Cerebellar cortex (tissue), 1 donor: ENCODE measurements at regions not wholly inside any gene's neighbourhood (a gene's known extent, or its start where the extent isn't known, plus 50 kb on each side); places are given as distances from the start of the nearest gene placed in this dataset.

ENCODE experiments used
- DNase-seq: peaks from one replicate; pipeline ENCODE4 v3.0.0-alpha.2; 2015; ENCODE audit warnings: low spot score

DNA sequence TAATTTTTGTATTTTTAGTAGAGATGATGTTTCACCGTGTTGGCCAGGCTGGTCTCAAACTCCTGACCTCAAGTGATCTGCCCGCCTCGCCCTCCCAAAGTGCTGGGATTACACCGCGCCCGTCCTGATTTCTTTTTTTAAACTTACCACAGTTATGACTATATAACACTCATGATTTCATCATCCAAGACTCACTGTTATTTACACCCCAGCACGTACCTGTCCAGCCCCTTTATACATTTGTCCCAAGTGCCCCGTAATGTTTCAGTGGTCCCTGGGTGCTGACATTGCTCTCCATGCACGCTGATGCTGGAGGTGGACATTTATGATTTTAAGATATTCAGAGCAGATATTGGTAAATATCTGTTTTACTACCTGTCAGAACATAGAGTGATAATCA lies 219.9 kb upstream of the GMDS start:
- DNase-seq: no peak

DNA sequence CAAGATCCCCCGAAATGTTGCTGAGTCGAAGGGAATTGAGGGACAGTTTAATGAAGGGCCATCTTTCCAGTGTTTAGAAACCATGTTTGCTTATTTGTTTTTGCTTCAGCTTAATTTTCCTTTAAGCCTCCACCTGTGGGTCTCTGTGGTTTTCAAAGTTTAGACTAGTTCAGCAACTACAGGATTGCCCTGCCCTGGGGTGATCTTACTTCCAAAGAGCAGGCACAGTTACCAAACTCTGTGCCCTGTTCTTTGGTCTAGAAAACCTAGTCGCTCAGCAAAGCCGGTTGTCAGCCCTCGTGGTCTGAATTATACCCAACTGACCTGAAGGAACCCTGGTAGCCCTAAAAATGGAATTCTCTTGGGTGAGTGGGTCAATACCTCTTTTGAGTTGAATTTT lies 219.2 kb upstream of the GMDS start:
- no peak for DNase-seq

DNA sequence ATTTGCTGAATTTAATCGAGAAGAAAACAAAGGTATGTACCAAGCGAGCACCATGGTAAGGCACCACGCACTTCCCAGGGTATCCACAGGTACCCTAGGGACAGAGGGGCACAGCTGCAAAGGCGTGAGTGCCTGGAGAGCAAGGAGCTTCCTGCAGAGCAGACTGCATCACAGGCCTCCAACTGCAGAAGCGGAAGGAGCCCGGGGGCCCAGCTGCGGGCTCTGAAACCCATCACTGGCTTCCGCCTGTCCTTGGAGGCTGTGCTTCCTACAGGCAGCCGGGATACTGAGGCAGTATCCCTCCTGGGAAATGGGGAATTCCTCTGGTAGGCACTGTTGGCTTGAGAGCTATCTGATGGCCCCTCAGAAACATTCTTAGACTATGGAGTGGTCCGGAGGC lies 217.4 kb upstream of the GMDS start:
- DNase-seq: no peak

DNA sequence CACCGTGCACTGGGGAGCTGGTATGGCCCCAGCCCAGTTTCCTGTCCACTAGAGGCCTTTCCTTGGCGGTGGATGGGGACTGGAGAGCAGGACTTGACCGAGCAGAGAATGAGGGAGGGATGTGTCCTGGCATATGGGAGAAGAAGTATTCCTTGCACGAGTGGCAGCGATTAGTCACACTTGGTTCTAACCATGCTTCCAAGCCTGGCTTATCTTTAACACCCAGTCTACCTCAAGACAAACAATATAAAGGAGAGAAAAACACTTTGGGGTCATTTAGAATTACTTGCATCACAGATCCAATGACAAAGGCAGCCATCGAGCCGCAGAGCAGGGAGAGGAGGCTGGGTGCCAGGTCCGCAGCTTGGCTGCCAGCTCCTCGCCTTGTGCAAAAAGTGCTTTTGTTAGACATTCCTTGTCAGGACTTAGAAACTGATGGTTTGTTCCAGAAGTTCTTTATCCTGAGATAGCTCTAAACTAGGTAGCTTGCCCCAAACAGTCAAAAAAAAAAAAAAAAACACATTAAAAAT lies 214.9 kb upstream of the GMDS start:
- DNase-seq: no peak

DNA sequence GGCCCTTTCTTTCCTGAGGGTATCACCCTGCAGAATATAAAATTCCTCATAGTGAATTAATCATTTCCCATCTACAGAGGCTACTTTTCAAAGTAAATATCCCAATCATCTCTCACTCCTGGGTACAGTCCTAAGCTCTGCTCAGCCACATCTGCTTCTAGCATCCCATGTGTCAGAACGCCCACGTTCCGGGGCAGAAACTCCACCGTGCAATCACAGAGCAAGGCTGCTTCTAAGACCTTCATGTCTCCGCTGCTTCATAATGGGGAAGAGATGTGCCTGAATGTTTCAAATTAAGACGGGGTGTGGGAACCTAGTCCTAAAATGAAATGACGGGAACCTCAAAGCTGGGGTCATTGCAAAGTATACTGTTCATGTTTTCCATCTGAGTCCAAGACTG lies 208.8 kb upstream of the GMDS start:
- no peak for DNase-seq

DNA sequence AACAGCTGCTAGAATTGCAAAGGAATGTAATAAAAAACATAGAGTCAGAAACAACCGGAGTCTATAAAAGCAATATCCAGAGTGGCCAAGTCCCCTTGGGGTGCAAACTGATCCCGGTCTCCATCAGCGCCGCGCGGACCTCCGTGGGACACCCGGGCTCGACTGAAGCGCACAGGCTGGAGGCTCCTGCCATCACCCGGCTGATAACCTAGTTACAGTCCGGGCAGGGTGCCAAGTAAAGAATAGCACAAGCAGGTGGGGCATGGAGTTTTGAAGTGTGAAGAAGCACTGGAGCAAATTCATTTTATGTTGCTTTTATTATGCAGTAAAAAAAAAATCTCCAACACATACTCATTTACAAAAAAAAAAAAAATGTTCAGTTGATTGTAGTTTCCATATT lies 205.1 kb upstream of the GMDS start:
- DNase-seq: peak; percentile 82

DNA sequence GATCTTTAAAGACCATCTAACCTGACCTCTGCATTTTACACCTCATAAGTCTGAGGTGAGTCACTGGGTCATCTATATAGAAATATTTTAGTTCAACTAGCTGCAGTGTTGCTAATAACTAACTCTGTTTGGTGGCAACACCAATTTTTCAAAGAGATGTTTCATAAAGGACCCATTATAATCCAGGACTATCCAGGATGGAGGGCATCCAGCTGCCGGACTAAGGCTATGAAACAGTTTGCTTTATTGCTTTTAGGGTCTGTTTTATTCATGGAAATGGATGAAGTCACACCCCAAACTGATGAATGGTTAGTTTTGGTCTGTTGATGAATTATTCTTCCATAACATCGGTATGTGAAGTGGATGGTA lies 204.2 kb upstream of the GMDS start:
- DNase-seq: no peak

DNA sequence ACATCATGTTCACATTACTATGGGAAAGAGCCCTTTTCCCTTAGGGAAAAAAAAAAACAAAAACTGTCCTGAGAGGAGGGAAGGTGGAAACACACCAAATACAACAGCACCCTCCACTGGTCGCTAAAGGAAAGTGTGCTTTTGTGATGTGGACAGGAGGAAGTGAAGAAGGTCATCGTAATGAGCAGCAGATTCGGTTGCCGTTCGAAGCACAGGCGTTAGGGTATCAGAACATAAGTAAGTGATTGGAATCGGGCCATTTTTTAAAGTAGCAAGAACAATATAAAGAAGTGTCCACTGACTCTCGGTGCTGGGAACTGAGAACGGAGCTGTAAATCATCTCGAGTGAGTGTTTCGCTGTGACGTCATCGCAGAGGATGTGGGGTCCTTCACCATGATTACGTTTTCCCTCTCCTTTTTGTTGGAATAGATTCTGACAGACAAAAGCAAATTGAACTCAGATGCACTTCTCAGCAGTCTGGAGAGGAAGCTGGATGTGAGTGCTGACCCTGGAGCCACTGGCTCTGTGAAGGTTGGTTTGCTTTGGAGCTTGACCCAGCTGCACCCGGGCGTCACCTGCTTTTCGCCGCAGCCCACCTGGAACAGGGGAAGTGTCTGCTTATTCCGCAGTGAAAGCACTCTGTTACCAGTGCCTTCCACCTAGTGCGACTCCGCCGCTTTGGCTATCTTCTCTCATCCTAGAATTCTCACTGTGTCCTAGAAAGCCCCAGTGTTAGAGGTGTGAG lies 203.6 kb upstream of the GMDS start:
- peak; percentile 64 for DNase-seq

DNA sequence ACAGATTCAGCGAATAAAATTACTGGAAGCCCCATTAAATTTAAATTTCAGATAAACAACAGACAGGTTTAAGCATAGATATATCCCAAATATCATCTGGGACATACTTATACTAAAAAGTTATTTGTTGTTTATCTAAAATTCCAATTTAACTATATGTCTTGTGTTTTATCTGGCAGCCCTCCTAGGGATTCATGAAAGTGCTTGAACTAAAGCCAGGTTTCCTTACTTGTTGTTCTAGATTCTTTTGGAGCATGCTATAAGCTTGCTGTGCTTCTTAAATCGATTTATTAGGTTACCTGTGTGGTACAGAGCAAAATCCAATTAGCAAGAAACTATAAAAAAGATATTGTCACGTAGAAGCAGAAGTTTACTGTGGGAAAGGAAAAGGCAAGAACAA lies 202.5 kb upstream of the GMDS start:
- no peak for DNase-seq

DNA sequence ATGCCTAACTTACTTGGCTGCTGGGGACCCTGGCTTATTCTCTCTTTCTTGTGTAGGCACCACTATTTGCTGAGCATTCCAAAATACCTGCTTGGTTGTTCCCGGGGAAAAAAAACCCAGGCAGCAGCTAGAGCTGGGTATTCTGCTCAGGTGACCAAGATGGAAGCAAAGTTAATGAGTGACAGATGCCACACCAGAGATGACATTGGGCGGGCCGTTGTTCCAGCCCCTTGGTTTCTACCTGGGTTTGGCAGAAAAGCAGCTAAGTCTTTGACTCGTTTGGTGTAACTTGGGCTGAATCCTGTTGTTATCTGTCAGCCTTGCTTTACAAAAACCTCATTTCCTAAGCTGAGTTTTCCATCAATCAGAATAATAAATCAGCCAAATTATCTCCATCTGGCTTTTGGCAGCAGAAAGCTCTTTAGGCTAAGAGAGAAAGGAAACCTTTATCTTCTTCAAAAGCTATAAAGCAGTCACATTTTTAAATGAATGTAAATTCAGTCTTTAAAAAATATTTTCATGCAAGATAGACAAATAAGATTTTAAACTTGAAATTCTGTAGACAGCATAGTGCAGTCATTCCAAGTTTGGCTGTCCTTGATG lies 202.0 kb upstream of the GMDS start:
- DNase-seq: no peak

DNA sequence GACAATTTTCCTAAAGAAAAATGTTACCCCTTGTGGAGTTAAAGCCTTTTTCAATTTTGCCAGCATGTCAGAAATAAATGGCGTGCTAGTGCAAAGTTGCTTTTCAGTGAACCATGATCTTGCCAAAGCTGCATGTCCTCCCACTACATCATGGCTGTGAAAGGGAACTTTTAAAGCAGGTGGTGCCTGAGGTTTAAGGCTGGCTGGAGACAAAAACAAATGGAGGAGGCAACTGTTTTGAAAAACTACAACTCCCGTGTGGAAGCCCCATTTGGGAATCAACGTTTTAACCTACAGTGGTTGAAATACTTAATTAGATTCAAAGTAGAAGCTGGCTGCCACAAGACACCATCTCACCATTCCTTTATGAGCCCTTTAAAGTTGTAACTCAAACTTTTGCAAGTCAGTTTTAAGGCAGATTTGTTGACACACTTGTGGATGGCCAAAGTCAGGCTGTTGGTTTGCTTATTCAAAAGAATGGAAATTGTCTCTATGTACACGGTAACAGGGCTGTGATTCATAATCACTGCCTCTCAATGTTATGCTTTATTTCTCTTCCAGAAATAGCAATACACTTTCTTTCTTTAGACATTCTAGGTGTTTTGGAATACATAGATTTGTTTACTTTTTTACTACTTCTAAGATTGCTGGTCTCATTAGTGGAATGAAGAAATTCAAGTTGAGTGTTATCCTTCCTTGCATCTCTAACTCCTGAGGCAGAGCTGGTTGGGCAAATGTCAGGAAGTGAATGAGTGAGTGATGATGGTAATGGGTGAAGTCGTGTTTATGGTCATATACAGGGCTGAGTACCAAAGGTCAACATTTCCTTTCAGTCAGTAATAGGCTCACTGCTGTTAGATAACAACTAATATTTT lies 196.4 kb upstream of the GMDS start:
- no peak for DNase-seq

DNA sequence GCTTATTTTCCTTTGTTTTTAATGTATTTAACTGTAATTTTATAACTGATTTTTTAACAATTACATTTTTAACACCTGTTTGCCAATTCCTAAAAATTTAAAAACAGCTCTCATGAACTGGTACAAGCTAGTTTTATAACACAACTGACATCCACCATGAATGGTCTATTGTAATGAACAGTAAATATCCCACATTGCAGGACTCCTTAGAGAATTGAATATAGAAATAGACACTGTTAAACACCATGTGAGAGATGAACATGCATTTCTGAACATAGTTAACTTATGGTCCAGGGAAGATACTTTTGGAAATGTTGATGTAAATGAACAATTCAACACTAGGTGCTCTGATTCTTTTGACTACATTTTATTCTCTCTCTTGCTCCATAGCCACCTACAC lies 195.1 kb upstream of the GMDS start:
- DNase-seq: no peak

DNA sequence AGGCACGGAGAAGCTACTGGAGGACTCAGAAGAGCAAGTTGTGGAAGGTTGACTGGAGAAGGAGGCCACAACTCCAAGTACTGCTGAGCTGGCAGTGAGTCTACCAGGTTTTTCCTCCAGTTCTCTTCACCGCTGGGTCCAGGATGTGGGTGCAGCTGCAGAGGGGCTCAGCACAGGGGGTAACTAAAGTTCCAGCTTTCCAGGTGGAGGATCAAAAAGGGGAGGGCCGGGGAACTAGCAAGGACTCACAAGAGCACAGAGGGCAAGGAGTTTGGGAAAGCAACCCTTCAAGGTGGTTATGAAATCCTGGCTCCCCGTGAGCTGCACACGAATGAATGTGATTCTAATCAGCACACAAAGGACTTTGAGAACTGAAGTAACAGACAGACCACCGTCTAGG lies 194.2 kb upstream of the GMDS start:
- no peak for DNase-seq

DNA sequence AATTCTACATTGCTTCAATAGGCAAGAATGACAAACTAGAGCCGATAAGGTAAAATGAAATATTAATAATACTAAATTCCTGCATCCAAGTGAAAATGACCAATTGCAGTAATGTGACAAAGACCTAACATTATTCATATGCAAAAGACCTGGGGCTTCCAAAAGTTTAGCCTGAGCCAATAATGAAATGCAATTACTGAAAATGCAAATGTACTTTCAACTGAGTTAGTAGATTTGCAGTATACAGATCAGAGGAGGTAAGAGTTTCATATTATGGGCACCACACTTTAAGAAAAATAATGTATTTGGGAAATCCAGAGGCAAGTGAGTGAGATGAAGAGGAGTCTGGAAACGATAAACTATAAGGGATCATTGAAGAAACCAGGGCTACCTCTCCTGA lies 193.7 kb upstream of the GMDS start:
- no peak for DNase-seq

DNA sequence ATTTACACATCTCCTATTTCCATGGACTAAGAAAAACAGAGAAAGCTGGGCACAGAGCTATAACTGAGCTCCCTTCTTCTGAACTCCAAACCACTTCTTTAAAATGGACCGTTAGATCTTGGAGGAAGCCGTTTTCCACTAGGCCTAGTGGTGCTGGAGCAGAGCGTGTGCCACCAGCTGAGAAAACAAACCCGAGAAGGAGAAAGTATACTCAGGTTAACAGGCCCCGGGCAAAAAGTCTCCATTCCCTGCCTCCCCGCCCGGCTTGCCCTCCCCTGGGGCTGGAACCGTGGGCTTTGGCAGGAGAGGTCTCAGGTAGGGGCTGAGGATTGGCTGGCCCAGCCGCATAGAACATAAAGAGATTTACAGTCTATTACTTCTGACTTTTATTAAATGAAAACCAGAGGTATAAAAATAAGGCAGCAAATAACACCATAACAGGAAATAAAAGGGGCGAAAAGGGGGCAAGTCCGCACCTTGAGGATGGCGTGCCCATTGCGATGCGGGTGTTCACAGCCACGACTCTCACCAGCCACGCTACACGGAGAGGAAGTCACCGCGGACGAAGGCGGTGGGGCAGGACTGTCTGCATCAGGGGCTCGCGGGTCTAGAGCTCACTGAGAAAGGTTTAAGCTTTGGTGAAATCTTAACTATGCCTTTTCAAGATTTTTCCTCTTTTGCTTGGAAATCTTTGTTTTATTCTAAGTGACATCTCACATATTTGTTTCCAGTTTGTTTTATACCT lies 191.2 kb upstream of the GMDS start:
- DNase-seq: no peak

DNA sequence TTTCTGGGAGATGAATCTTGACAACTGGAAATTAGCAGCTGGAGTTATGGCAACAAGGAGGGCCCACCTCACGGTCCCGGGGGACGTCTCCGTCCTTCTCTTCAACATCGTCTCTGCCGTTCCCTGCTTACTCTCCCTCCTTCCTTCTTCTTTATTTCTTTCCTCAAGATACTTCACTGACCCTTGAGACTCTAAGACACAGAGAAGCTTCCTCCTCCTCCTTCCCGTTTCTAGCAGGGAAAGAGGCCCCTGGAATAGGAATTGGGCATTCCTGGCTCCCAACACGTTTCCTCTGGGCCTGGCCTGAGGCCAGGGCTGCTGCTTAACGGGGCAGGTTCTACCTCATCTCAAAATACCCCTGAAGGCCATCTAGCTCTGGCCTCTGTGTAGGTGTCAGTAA lies 189.9 kb upstream of the GMDS start:
- no peak for DNase-seq

DNA sequence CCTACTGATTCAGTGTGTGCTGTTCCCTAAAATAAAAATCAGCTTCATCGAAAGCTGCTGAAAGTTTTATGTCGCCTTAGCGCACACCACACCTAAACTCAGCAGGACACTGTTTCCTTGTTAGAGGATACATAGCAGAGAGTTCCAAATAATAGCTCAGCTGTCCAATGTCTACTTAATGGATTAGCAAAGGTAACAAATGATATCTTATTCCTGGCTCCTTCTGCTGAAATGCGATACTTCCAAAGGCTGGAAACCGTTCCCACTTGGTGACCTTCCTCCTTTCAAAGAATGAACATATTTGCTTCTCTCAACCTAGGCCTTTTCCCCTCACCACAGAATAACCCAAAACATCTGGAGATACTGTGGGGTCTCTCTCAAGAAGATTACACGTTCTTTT lies 189.5 kb upstream of the GMDS start:
- no peak for DNase-seq

DNA sequence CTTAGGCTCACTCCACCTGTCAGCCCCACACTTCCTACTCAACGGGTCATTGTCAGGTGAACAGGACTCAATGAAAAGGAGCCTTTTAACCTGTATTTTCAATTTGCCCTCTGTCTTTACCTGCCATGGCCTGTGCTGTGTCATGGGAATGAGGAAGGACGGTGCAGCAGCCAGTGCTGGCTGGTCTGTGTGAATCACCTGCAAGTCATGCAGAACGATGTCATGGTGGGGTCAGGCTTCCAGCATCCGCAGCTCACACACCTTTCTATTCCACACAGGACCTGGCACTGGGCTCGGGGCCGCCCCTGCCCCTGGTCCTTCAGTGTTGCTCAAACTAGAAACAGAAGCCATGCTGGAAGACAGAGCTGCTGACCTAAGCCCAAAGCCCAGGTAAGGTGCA lies 188.7 kb upstream of the GMDS start:
- no peak for DNase-seq

DNA sequence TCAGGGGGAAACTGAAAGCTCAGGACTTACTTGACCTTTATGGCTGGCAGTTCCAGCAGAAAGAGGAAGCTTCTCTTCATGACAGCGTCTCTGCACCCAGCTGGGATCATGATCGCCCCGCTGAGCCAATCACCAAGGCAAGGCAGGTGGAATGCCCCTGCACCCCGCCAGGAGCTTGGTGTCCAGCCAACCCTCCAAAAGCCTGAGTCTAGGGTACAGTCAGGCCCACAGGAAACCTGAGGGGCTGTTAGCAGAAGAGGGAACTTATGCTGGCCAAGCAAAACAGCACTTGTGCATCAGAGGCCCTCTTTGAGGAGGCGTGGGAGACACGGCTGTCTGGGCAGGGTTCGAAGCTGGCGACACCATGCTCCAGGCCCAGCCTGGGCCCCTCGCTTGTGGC lies 188.3 kb upstream of the GMDS start:
- DNase-seq: no peak

DNA sequence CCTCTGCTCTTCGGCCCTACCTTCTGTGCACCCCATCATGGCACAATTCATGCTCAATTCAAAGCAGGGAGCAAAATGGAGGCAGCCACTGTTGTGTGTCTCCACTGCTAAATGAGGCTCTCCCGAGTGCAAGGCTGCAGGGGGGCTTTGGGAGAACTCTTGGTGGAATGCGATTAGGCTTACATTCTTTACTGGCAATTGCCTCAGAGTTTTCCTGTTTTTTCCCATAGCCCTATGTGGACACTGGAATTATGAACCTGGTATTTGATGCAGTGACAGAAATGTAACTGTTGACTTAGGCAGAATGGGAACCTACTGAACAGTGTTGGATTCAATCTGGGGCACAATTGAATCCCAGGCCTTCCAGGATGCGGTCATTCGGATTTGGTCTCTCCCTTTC lies 187.9 kb upstream of the GMDS start:
- no peak for DNase-seq

DNA sequence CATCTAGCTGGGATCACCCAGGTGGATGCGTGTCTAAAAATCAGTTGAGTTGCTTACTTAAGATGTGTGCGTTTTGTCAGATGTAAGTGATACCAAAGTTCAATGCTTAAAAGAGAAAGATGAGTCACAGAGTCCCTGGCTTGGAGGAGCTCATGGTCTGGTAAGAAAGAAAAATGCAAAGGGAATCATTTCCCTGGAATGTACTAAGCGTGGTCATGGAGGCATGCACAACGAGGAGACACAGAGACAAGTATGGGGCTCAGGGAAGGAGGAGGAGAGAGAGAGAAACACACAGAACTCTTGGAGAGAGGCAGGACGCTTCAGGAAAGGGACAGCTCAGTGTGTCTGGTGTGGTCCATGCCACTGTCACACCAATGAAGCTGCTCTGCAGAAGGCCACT lies 186.9 kb upstream of the GMDS start:
- no peak for DNase-seq

DNA sequence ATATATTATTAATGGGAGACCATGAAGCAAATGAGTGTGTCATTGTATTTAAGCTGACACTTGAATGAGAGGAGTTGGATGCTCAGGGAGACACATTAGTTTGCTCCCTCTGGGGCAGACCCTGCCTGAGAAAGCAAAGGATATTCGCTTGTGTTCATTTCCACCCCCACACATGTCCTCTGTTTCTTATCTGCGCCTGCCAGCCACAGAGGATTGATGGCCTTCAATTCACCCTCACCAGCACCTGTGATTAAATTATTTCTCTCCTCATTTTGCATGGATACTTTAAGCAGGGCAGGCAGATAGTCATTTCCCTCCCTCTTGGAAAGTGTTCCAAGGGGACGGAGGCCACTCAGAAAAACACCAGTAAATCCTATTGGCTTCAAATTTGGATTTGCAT lies 185.2 kb upstream of the GMDS start:
- DNase-seq: no peak
